Hepatocyte (in vitro differentiated cells): ENCODE measurements at regions not wholly inside any gene's neighbourhood (a gene's known extent, or its start where the extent isn't known, plus 50 kb on each side); places are given as distances from the start of the nearest gene placed in this dataset.

Source experiments
- DNase-seq: peaks from one replicate; pipeline ENCODE4 v3.0.0-alpha.2; 2016; ENCODE audit warnings: low spot score
- H2AFZ ChIP-seq: fragments of 200-600 bp; sonication (generic); 2 replicates; pipeline ENCODE4 v1.6.0; 2016; ENCODE audit warnings: antibody characterized with exemption, mild to moderate bottlenecking
- H3K27ac ChIP-seq: fragments of 200-600 bp; sonication (generic); 2 replicates; pipeline ENCODE4 v1.5.1; 2016; ENCODE audit warnings: mild to moderate bottlenecking
- H3K27me3 ChIP-seq: fragments of 200-600 bp; sonication (generic); 2 replicates; pipeline ENCODE4 v1.6.1; 2016
- H3K36me3 ChIP-seq: fragments of 200-600 bp; sonication (generic); replicated peaks from 2 replicates; pipeline ENCODE4 v1.5.1; 2016; ENCODE audit warnings: low read depth; ENCODE audit not compliant: insufficient read depth
- H3K4me1 ChIP-seq: fragments of 200-600 bp; sonication (generic); 2 replicates; pipeline ENCODE4 v1.5.1; 2016; ENCODE audit warnings: mild to moderate bottlenecking, moderate library complexity; ENCODE audit not compliant: insufficient read depth
- H3K4me2 ChIP-seq: fragments of 200-600 bp; sonication (generic); 2 replicates; pipeline ENCODE4 v1.6.0; 2016
- H3K4me3 ChIP-seq: fragments of 200-600 bp; sonication (generic); 2 replicates; pipeline ENCODE4 v1.5.1; 2016; ENCODE audit warnings: mild to moderate bottlenecking
- H3K79me2 ChIP-seq: fragments of 200-600 bp; sonication (generic); 2 replicates; pipeline ENCODE4 v1.6.0; 2017; ENCODE audit warnings: mild to moderate bottlenecking
- H3K9me2 ChIP-seq: fragments of 200-600 bp; sonication (generic); replicated peaks from 2 replicates; pipeline ENCODE4 v1.6.0; 2017; ENCODE audit warnings: mild to moderate bottlenecking; ENCODE audit not compliant: insufficient read depth
- H3K9me3 ChIP-seq: fragments of 200-600 bp; sonication (generic); 2 replicates; pipeline ENCODE4 v1.5.1; 2016; ENCODE audit warnings: low read depth, mild to moderate bottlenecking
- H4K20me1 ChIP-seq: fragments of 200-600 bp; sonication (generic); 2 replicates; pipeline ENCODE4 v1.6.0; 2016; ENCODE audit warnings: mild to moderate bottlenecking; ENCODE audit not compliant: insufficient read depth, poor library complexity, severe bottlenecking
- EZH2 ChIP-seq: fragments of 200-600 bp; sonication (generic); IDR thresholded peaks from 2 replicates; pipeline ENCODE4 v1.6.1; 2016; ENCODE audit warnings: antibody characterized with exemption, mild to moderate bottlenecking, borderline replicate concordance
- EZH2phosphoT487 ChIP-seq: fragments of 200-600 bp; sonication (generic); IDR thresholded peaks from one replicate; pipeline ENCODE4 v1.6.1; 2018; ENCODE audit warnings: antibody characterized with exemption, mild to moderate bottlenecking, low read depth, moderate library complexity; ENCODE audit not compliant: unreplicated experiment, severe bottlenecking
- WGBS: methylation state at CpG from one replicate; pipeline ENCODE4 v1.1.6; 2016; ENCODE audit warnings: low lambda C conversion rate; ENCODE audit errors: missing lambda C conversion rate; 5-methylcytosine and 5-hydroxymethylcytosine counted together
- TF ChIP-seq, protein P1 (sequence below): fragments of 200-600 bp; sonication (generic); IDR thresholded peaks from 2 replicates; pipeline ENCODE4 v1.5.1; 2016; ENCODE audit warnings: antibody characterized with exemption, mild to moderate bottlenecking; ENCODE audit not compliant: poor library complexity

DNA sequence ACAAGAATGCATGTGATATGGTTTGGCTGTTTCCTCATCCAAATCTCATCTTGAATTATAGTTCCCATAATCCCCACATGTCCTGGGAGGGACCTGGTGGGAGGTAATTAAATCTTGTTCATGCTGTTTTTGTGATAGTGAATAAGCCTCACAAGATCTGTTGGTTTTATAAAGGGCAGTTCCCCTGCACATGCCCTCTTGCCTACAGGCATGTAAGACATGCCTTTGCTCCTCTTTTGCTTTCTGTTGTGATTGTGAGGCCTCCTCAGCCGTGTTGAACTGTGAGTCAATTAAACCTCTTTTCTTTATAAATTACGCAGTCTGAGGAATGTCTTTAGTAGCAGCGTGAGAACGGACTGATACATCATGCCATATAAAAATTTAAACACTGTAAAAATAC, 1537.0 kb downstream of the OTOL1 start:
- TF ChIP-seq EZH2phosphoT487 (no peak), EZH2 (no peak)
- TF ChIP-seq, protein P1, sequence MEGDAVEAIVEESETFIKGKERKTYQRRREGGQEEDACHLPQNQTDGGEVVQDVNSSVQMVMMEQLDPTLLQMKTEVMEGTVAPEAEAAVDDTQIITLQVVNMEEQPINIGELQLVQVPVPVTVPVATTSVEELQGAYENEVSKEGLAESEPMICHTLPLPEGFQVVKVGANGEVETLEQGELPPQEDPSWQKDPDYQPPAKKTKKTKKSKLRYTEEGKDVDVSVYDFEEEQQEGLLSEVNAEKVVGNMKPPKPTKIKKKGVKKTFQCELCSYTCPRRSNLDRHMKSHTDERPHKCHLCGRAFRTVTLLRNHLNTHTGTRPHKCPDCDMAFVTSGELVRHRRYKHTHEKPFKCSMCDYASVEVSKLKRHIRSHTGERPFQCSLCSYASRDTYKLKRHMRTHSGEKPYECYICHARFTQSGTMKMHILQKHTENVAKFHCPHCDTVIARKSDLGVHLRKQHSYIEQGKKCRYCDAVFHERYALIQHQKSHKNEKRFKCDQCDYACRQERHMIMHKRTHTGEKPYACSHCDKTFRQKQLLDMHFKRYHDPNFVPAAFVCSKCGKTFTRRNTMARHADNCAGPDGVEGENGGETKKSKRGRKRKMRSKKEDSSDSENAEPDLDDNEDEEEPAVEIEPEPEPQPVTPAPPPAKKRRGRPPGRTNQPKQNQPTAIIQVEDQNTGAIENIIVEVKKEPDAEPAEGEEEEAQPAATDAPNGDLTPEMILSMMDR = no peak
- Histone ChIP-seq H3K4me3 (no peak overlapping the region), H3K9me3 (no peaks in the 10 kb centered on the region), H3K27ac (no peak overlapping the region), H4K20me1 (no peaks in the 10 kb centered on the region), H3K36me3 (no peaks in the 10 kb centered on the region), H3K4me2 (no peak overlapping the region), H3K4me1 (no peaks in the 10 kb centered on the region), H3K9me2 (no peaks in the 10 kb centered on the region), H3K27me3 (no peaks in the 10 kb centered on the region), H2AFZ (no peak overlapping the region), H3K79me2 (no peaks in the 10 kb centered on the region)
- no peak for DNase-seq
- WGBS = 81% methylated on average over 4 of the region's 4 CpGs

DNA sequence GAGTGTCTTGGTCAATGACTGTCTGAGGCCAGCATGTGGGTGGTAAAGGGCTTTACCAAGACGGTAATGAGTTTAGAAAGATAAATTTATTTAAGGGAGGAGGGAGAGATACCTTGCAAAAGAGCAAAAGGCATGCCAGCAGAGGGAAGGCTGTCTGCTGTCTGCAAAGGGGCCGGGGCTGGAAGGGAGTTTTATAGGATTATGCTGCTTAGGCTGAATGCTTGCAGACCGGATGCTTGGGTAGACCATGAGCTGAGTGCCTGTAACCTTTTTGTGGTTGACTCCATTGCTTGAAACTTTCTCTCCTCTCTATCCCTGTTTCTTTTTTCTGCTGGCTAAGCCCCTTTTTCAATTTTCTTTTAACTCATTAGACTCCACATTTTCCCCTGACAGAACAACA, 1543.0 kb downstream of the OTOL1 start:
- Histone ChIP-seq H3K27ac (no peak overlapping the region), H3K79me2 (no peaks in the 10 kb centered on the region), H3K27me3 (no peaks in the 10 kb centered on the region), H2AFZ (no peak overlapping the region), H3K9me2 (no peaks in the 10 kb centered on the region), H3K9me3 (no peaks in the 10 kb centered on the region), H3K4me2 (no peak overlapping the region), H3K4me3 (no peak overlapping the region), H3K4me1 (no peaks in the 10 kb centered on the region), H4K20me1 (no peaks in the 10 kb centered on the region), H3K36me3 (no peaks in the 10 kb centered on the region)
- WGBS = 49% methylated on average over 3 of the region's 3 CpGs
- no peak for DNase-seq
- TF ChIP-seq EZH2 (no peak), EZH2phosphoT487 (no peak)
- TF ChIP-seq, protein P1 = no peak

DNA sequence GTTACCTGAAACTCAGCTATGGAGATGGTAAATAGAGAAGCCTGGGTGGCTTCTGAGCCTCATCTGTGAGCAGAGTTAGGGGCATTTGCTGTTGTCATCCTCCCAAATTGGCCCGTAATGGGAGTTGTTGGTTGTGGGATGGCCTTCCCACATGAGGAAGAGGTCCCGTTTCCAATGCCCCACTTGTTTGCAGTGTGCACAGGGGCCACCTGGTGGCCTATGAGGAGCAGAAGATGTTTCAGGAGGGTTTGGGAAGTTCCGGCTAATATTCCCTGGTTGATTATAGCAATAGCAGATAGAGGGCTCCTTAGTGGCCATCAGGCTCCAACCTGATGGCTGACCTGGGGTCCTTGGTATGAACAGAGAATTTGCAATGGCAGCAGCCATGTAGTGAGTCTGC, 1546.5 kb downstream of the OTOL1 start:
- no peaks in the 10 kb centered on the region for H3K9me3 ChIP-seq
- no peak overlapping the region for H3K27ac ChIP-seq
- H3K79me2 ChIP-seq = no peaks in the 10 kb centered on the region
- 33% methylated on average over 3 of the region's 3 CpGs for WGBS
- H3K4me2 ChIP-seq = no peak overlapping the region
- no peak for TF ChIP-seq EZH2
- TF ChIP-seq, protein P1 = peak; percentile 20
- TF ChIP-seq EZH2phosphoT487 = no peak
- no peaks in the 10 kb centered on the region for H3K4me1 ChIP-seq
- H3K9me2 ChIP-seq = no peaks in the 10 kb centered on the region
- no peaks in the 10 kb centered on the region for H4K20me1 ChIP-seq
- DNase-seq = no peak
- H3K36me3 ChIP-seq = no peaks in the 10 kb centered on the region
- no peaks in the 10 kb centered on the region for H3K27me3 ChIP-seq
- H2AFZ ChIP-seq = no peak overlapping the region
- no peak overlapping the region for H3K4me3 ChIP-seq

DNA sequence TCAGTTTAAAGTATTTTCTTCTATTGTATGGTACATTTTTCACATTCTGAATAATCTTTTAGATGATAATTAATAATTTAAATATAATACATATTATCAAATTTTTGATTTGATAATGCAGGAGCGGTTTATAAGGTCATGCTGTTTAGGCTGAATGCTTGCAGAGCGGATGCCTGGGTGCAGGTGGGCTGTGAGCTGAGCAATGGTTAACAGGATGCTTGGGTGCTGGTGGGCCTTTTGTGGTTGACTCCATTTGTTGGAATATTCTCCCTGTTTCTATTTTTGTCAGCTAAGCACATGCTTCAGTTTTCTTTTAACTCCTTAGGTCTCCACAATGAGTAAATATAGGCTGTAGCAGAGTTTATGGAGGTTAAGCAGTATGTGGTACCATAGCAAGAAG, 1549.3 kb downstream of the OTOL1 start:
- Histone ChIP-seq H3K9me3 (no peaks in the 10 kb centered on the region), H3K4me2 (no peak overlapping the region), H3K79me2 (no peaks in the 10 kb centered on the region), H4K20me1 (no peaks in the 10 kb centered on the region), H2AFZ (no peak overlapping the region), H3K27me3 (no peaks in the 10 kb centered on the region), H3K36me3 (no peaks in the 10 kb centered on the region), H3K27ac (no peak overlapping the region), H3K4me3 (no peak overlapping the region), H3K4me1 (no peaks in the 10 kb centered on the region), H3K9me2 (no peaks in the 10 kb centered on the region)
- no peak for DNase-seq
- TF ChIP-seq EZH2 = no peak
- TF ChIP-seq, protein P1 = no peak
- TF ChIP-seq EZH2phosphoT487 = no peak
- 98% methylated on average over 2 of the region's 2 CpGs for WGBS
